GM04503 (cell line): ENCODE measurements at regions not wholly inside any gene's neighbourhood (a gene's known extent, or its start where the extent isn't known, plus 50 kb on each side); places are given as distances from the start of the nearest gene placed in this dataset.

Experiments
- DNase-seq: peaks from one replicate; pipeline ENCODE4 v3.0.0-alpha.2; 2012; ENCODE audit warnings: low read depth

GRCh38 chr4:11765849-11766453 lies 337.3 kb upstream of the HS3ST1 start:
- DNase-seq = no peak

- no peak for DNase-seq
These were observed 319.6 kb upstream of the HS3ST1 start for GRCh38 chr4:11748164-11748872.

GRCh38 chr4:11746734-11747133 lies 318.0 kb upstream of the HS3ST1 start:
- DNase-seq = no peak

GRCh38 chr4:11743976-11744375 lies 315.3 kb upstream of the HS3ST1 start:
- DNase-seq = no peak

- DNase-seq = no peak
These were observed 314.5 kb upstream of the HS3ST1 start for GRCh38 chr4:11743236-11743635.

GRCh38 chr4:11741190-11741652 lies 312.5 kb upstream of the HS3ST1 start:
- no peak for DNase-seq

GRCh38 chr4:11739992-11740391 lies 311.3 kb upstream of the HS3ST1 start:
- DNase-seq = no peak

- DNase-seq = no peak
These were observed 308.3 kb upstream of the HS3ST1 start for GRCh38 chr4:11736978-11737377.

GRCh38 chr4:11735651-11736050 lies 307.0 kb upstream of the HS3ST1 start:
- DNase-seq = no peak

GRCh38 chr4:11732155-11732554 lies 303.5 kb upstream of the HS3ST1 start:
- no peak for DNase-seq

GRCh38 chr4:11730545-11730944 lies 301.9 kb upstream of the HS3ST1 start:
- no peak for DNase-seq

GRCh38 chr4:11729548-11729947 lies 300.9 kb upstream of the HS3ST1 start:
- no peak for DNase-seq

GRCh38 chr4:11727903-11728564 lies 299.3 kb upstream of the HS3ST1 start:
- no peak for DNase-seq

GRCh38 chr4:11724731-11725130 lies 296.0 kb upstream of the HS3ST1 start:
- DNase-seq = no peak

GRCh38 chr4:11722223-11722622 lies 293.5 kb upstream of the HS3ST1 start:
- no peak for DNase-seq

- no peak for DNase-seq
These were observed 291.6 kb upstream of the HS3ST1 start for GRCh38 chr4:11720292-11720691.

- no peak for DNase-seq
These were observed 291.2 kb upstream of the HS3ST1 start for GRCh38 chr4:11719879-11720278.

GRCh38 chr4:11715753-11716521 lies 287.2 kb upstream of the HS3ST1 start:
- no peak for DNase-seq

GRCh38 chr4:11710453-11711093 lies 281.9 kb upstream of the HS3ST1 start:
- no peak for DNase-seq

- no peak for DNase-seq
These were observed 275.6 kb upstream of the HS3ST1 start for GRCh38 chr4:11704186-11704830.

GRCh38 chr4:11702886-11703557 lies 274.3 kb upstream of the HS3ST1 start:
- DNase-seq = no peak
